HCT116 (cell line): ENCODE measurements at regions not wholly inside any gene's neighbourhood (a gene's known extent, or its start where the extent isn't known, plus 50 kb on each side); places are given as distances from the start of the nearest gene placed in this dataset.

ENCODE experiments used
- ATAC-seq: fragments of 200-7000 bp; cut with Tn5 transposase; 2 replicates; pipeline ENCODE4 v1.9.1; 2020; ENCODE audit warnings: mild to moderate bottlenecking, moderate library complexity
- BruUV-seq: library from RNA; stranded (reverse); fragments of 400-500 nt; replicated peaks from 2 replicates; lab custom pipeline; 2021; lab: Mats Ljungman, UMichigan
- CTCF ChIA-PET: fragments of 300-600 bp; sonication (Branson Sonifier 250); formaldehyde crosslinking; loops from one replicate; lab custom pipeline; 2021; ENCODE audit warnings: antibody characterized with exemption; lab: Charles Lee
- POLR2A ChIA-PET: fragments of 300-600, 350-600 bp; sonication (Branson Sonifier 250); formaldehyde crosslinking; loops from one replicate; lab custom pipeline; 2021; ENCODE audit warnings: antibody characterized with exemption; lab: Charles Lee
- RAD21 ChIA-PET, 2 experiments: fragments of 300-600 bp; sonication (Branson Sonifier 250); formaldehyde crosslinking; loops; one replicate each; lab custom pipeline; 2023; ENCODE audit warnings: low total read pairs in 2 of 2; ENCODE audit not compliant: uncharacterized antibody in 2 of 2, unreplicated experiment in 2 of 2, low non-redundant PET in 1 of 2; lab: Charles Lee
- DNase-seq: peaks from one replicate; pipeline ENCODE4 v3.0.0-alpha.2; 2010; ENCODE audit warnings: low read depth, low spot score
- H2AFZ ChIP-seq: fragments of 200-600 bp; shearing (Covaris generic), sonication (generic); 2 replicates; pipeline ENCODE4 v1.6.1; 2017; ENCODE audit warnings: low read depth, mixed run types, mixed read lengths, antibody characterized with exemption, low read length; ENCODE audit not compliant: poor library complexity, severe bottlenecking
- H3K27ac ChIP-seq: 2 replicates; pipeline ENCODE4 v1.5.1; 2012; ENCODE audit warnings: low read depth, low read length
- H3K27me3 ChIP-seq: fragments of 200-600 bp; sonication (generic); 2 replicates; pipeline ENCODE4 v1.6.1; 2016; ENCODE audit warnings: mixed run types, low read length, mixed read lengths; ENCODE audit not compliant: insufficient read depth
- H3K36me3 ChIP-seq, 2 experiments: fragments of 200-500 bp in 1 of 2; fragments of 200-600 bp in 1 of 2; sonication (Bioruptor generic) in 1 of 2; sonication (generic) in 1 of 2; 2 replicates each; pipeline versions ENCODE4 v1.5.1 to v1.6.1; 2014 to 2016; ENCODE audit warnings: low read length in 2 of 2, inconsistent platforms in 1 of 2, mixed read lengths in 1 of 2, mixed run types in 1 of 2; ENCODE audit not compliant: insufficient read depth in 2 of 2, control insufficient read depth in 1 of 2
- H3K4me1 ChIP-seq, 2 experiments: fragments of 200-600 bp in 1 of 2; sonication (generic) in 1 of 2; 2 replicates each; pipeline versions ENCODE4 v1.5.1 to v1.6.1; 2012 to 2017; ENCODE audit warnings: low read length in 2 of 2, inconsistent platforms in 1 of 2, mild to moderate bottlenecking in 1 of 2, mixed read lengths in 1 of 2, mixed run types in 1 of 2, moderate library complexity in 1 of 2; ENCODE audit not compliant: insufficient read depth in 2 of 2, control insufficient read depth in 1 of 2
- H3K4me2 ChIP-seq: fragments of 200-600 bp; sonication (generic); 2 replicates; pipeline ENCODE4 v1.6.1; 2017; ENCODE audit warnings: mixed run types, low read length, mixed read lengths
- H3K4me3 ChIP-seq, 2 experiments: fragments of 200-600 bp in 1 of 2; sonication (generic) in 1 of 2; replicated peaks in 1 of 2; 2 replicates each; pipeline ENCODE4 v1.5.1; 2011 to 2016; ENCODE audit warnings: low read length in 2 of 2, control low read depth in 1 of 2, low read depth in 1 of 2, mild to moderate bottlenecking in 1 of 2, mixed read lengths in 1 of 2, mixed run types in 1 of 2
- H3K79me2 ChIP-seq: fragments of 200-600 bp; sonication (generic); 2 replicates; pipeline ENCODE4 v1.6.1; 2017; ENCODE audit warnings: mild to moderate bottlenecking, mixed run types, low read length, moderate library complexity, mixed read lengths; ENCODE audit not compliant: insufficient read depth
- H3K9ac ChIP-seq: fragments of 200-600 bp; sonication (generic); 2 replicates; pipeline ENCODE4 v1.6.1; 2016; ENCODE audit warnings: low read length, mixed read lengths
- H3K9me2 ChIP-seq: fragments of 200-600 bp; sonication (generic), shearing (Covaris generic); 2 replicates; pipeline ENCODE4 v1.6.1; 2017; ENCODE audit warnings: mixed run types, mild to moderate bottlenecking, moderate library complexity; ENCODE audit not compliant: insufficient read depth
- H3K9me3 ChIP-seq, 2 experiments: fragments of 200-500 bp in 1 of 2; fragments of 200-600 bp in 1 of 2; sonication (Bioruptor generic) in 1 of 2; sonication (generic) in 1 of 2; 2 replicates each; pipeline ENCODE4 v1.6.1; 2014 to 2017; ENCODE audit warnings: low read length in 2 of 2, mixed read lengths in 2 of 2, inconsistent platforms in 1 of 2, low read depth in 1 of 2, mild to moderate bottlenecking in 1 of 2, mixed run types in 1 of 2, moderate library complexity in 1 of 2; ENCODE audit not compliant: control insufficient read depth in 1 of 2, insufficient read depth in 1 of 2
- H4K20me1 ChIP-seq: fragments of 200-600 bp; sonication (generic), shearing (Covaris generic); 2 replicates; pipeline ENCODE4 v1.6.1; 2017; ENCODE audit warnings: mixed run types, mild to moderate bottlenecking, moderate library complexity; ENCODE audit not compliant: insufficient read depth
- ATF3 ChIP-seq: IDR thresholded peaks from 2 replicates; pipeline ENCODE4 v1.6.1; 2012
- CBX3 ChIP-seq: IDR thresholded peaks from 2 replicates; pipeline ENCODE4 v1.6.1; 2012; ENCODE audit warnings: low read depth
- CEBPB ChIP-seq: IDR thresholded peaks from 2 replicates; pipeline ENCODE4 v1.6.1; 2012; ENCODE audit warnings: low read depth
- EGR1 ChIP-seq: IDR thresholded peaks from 2 replicates; pipeline ENCODE4 v1.6.1; 2012; ENCODE audit warnings: low read depth
- EZH2 ChIP-seq: fragments of 200-600 bp; sonication (generic); IDR thresholded peaks from 2 replicates; pipeline ENCODE4 v1.6.1; 2017; ENCODE audit warnings: antibody characterized with exemption, mixed run types
- EZH2phosphoT487 ChIP-seq: fragments of 200-600 bp; IDR thresholded peaks from 2 replicates; pipeline ENCODE4 v1.6.1; 2018; ENCODE audit warnings: antibody characterized with exemption, borderline replicate concordance
- JUND ChIP-seq: IDR thresholded peaks from 2 replicates; pipeline ENCODE4 v1.6.1; 2012
- MAX ChIP-seq: IDR thresholded peaks from 2 replicates; pipeline ENCODE4 v1.6.1; 2012
- POLR2A ChIP-seq: IDR thresholded peaks from 2 replicates; pipeline ENCODE4 v1.7.0; 2011; ENCODE audit warnings: borderline replicate concordance; ENCODE audit not compliant: insufficient read depth, insufficient read length; ENCODE audit errors: extremely low read depth
- RAD21 ChIP-seq: IDR thresholded peaks from 2 replicates; pipeline ENCODE4 v1.6.1; 2012; ENCODE audit warnings: low read depth, mild to moderate bottlenecking
- REST ChIP-seq: IDR thresholded peaks from 2 replicates; pipeline ENCODE4 v1.6.1; 2012; ENCODE audit warnings: low read depth
- SIN3A ChIP-seq: IDR thresholded peaks from 2 replicates; pipeline ENCODE4 v1.6.1; 2012; ENCODE audit warnings: low read depth
- SP1 ChIP-seq: IDR thresholded peaks from 2 replicates; pipeline ENCODE4 v1.6.1; 2012; ENCODE audit warnings: low read depth
- SRF ChIP-seq: IDR thresholded peaks from 2 replicates; pipeline ENCODE4 v1.6.1; 2012; ENCODE audit warnings: low read depth
- TCF7L2 ChIP-seq: IDR thresholded peaks from 2 replicates; pipeline ENCODE4 v1.7.0; 2011; ENCODE audit warnings: borderline replicate concordance, inconsistent platforms; ENCODE audit not compliant: insufficient read depth, insufficient read length; ENCODE audit errors: extremely low read depth
- YY1 ChIP-seq: IDR thresholded peaks from 2 replicates; pipeline ENCODE4 v1.6.1; 2011; ENCODE audit warnings: low read length, low read depth, moderate library complexity, mild to moderate bottlenecking; ENCODE audit not compliant: insufficient replicate concordance; ENCODE audit errors: extremely low read depth
- ZNF274 ChIP-seq: fragments of 200-500 bp; sonication (Bioruptor generic); IDR thresholded peaks from 2 replicates; pipeline ENCODE4 v1.6.1; 2014; ENCODE audit warnings: mild to moderate bottlenecking, low read depth, low read length, inconsistent platforms
- intact Hi-C: fragments of 100-400 bp; cut with micrococcal nuclease; formaldehyde crosslinking; loops from 2 replicates; pipeline ENCODE4 v1.10.0; 2022
- TF ChIP-seq, protein P1 (sequence below): IDR thresholded peaks from 2 replicates; pipeline ENCODE4 v1.6.1; 2011; ENCODE audit warnings: mild to moderate bottlenecking, low read length, moderate library complexity; ENCODE audit not compliant: insufficient replicate concordance; ENCODE audit errors: extremely low read depth

DNA sequence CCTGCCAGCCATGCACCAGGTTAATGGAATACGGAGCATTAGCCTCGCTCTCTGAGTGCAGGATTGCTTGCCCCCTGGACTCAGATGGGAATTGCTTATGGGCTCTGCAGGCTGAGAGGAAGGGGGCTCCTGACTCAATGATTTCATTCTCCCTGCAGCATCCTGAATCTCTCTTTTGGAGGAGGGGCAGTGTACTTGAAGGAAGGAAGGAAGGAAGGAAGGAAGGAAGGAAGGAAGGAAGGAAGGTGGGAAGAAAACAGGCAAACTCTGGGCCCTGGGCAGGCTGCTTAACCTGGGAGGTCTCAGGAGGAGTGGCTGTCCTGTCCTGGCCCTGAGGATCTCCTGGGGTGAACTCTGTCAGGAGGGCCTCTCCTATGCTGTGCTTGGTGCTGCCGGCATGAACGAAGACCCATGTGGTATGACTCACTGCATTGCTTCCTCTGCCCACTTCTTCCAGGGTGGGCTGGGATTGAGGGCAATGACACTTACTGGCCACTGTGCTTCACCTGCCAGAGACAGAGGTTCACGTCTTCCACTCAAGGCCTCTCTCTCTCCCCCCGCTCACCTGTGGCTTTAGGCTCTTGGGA is 257.1 kb upstream of the CSF3R start:
- intact Hi-C loops = no loop called here
- CTCF ChIA-PET = no interaction called here

More for the DNA sequence above, 257.1 kb upstream of the CSF3R start:
- Histone ChIP-seq H4K20me1 (no peaks in the 10 kb centered on the region), H3K9me3 (no peaks in the 10 kb centered on the region), H3K4me1 (no peaks in the 10 kb centered on the region), H3K4me2 (no peak overlapping the region), H2AFZ (no peak overlapping the region), H3K9ac (no peak overlapping the region), H3K36me3 (no peaks in the 10 kb centered on the region), H3K79me2 (no peaks in the 10 kb centered on the region), H3K27ac (no peak overlapping the region), H3K4me3 (no peak overlapping the region), H3K9me2 (no peaks in the 10 kb centered on the region), H3K27me3 (peaks cover 54% of the 10 kb centered on the region)
- POLR2A ChIA-PET = no interaction called here
- DNase-seq (no peak), ATAC-seq (no peak)
- RAD21 ChIA-PET = no interaction called here
- BruUV-seq = no TSS peak
- TF ChIP-seq EGR1 = no peak
- TF ChIP-seq POLR2A = no peak
- TF ChIP-seq TCF7L2 = no peak
- no peak for TF ChIP-seq SIN3A
- TF ChIP-seq SRF = no peak
- no peak for TF ChIP-seq JUND
- no peak for TF ChIP-seq REST
- no peak for TF ChIP-seq EZH2
- no peak for TF ChIP-seq CBX3
- TF ChIP-seq RAD21 = no peak
- TF ChIP-seq MAX = no peak
- no peak for TF ChIP-seq EZH2phosphoT487
- TF ChIP-seq ZNF274 = no peak
- TF ChIP-seq ATF3 = no peak
- no peak for TF ChIP-seq CEBPB
- no peak for TF ChIP-seq YY1
- TF ChIP-seq, protein P1, sequence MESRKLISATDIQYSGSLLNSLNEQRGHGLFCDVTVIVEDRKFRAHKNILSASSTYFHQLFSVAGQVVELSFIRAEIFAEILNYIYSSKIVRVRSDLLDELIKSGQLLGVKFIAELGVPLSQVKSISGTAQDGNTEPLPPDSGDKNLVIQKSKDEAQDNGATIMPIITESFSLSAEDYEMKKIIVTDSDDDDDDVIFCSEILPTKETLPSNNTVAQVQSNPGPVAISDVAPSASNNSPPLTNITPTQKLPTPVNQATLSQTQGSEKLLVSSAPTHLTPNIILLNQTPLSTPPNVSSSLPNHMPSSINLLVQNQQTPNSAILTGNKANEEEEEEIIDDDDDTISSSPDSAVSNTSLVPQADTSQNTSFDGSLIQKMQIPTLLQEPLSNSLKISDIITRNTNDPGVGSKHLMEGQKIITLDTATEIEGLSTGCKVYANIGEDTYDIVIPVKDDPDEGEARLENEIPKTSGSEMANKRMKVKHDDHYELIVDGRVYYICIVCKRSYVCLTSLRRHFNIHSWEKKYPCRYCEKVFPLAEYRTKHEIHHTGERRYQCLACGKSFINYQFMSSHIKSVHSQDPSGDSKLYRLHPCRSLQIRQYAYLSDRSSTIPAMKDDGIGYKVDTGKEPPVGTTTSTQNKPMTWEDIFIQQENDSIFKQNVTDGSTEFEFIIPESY = no peak
- no peak for TF ChIP-seq SP1
